Endothelial cell of umbilical vein (primary cell): ENCODE measurements at regions not wholly inside any gene's neighbourhood (a gene's known extent, or its start where the extent isn't known, plus 50 kb on each side); places are given as distances from the start of the nearest gene placed in this dataset.

Source experiments
- BruUV-seq: library from RNA; stranded (reverse); fragments of 400-500 nt; replicated peaks from 2 replicates; lab custom pipeline; 2021; lab: Mats Ljungman, UMichigan
- CTCF ChIA-PET: fragments of 300-600, 350-600 bp; sonication (Branson Sonifier 250); formaldehyde crosslinking; loops from one replicate; lab custom pipeline; 2021; ENCODE audit warnings: antibody characterized with exemption, inconsistent platforms; lab: Charles Lee
- POLR2A ChIA-PET: fragments of 300-600, 350-600 bp; sonication (Branson Sonifier 250); formaldehyde crosslinking; loops from one replicate; lab custom pipeline; 2021; ENCODE audit warnings: antibody characterized with exemption, inconsistent platforms; lab: Charles Lee
- DNase-seq: peaks from one replicate; pipeline ENCODE4 v3.0.0-alpha.2; 2011; ENCODE audit warnings: low read depth, low spot score
- FAIRE-seq: peaks from 2 replicates; lab custom pipeline; 2011; peaks lifted over from hg19 to GRCh38; lab: Jason Lieb, UNC
- H2AFZ ChIP-seq: 2 replicates; pipeline ENCODE4 v1.6.0; 2012; ENCODE audit warnings: low read depth, low read length, control low read depth, inconsistent platforms
- H3K27ac ChIP-seq: 2 replicates; pipeline ENCODE4 v1.5.1; 2011; ENCODE audit warnings: low read depth, mild to moderate bottlenecking, control low read depth, low read length, moderate library complexity; ENCODE audit not compliant: insufficient read depth
- H3K27me3 ChIP-seq, 2 experiments: 2 replicates each; pipeline versions ENCODE4 v1.6.0 to v1.6.1; 2011; ENCODE audit warnings: low read length in 2 of 2, mixed read lengths in 1 of 2; ENCODE audit not compliant: control insufficient read depth in 2 of 2, insufficient read depth in 2 of 2
- H3K36me3 ChIP-seq, 2 experiments: 2 replicates in 1 of 2; 3 replicates in 1 of 2; pipeline ENCODE4 v1.5.1; 2011; ENCODE audit warnings: low read length in 2 of 2, mild to moderate bottlenecking in 1 of 2, moderate library complexity in 1 of 2; ENCODE audit not compliant: control insufficient read depth in 2 of 2, insufficient read depth in 2 of 2; ENCODE audit errors: extremely low read depth in 1 of 2
- H3K4me1 ChIP-seq: 3 replicates; pipeline ENCODE4 v1.5.1; 2011; ENCODE audit warnings: mild to moderate bottlenecking, low read length; ENCODE audit not compliant: control insufficient read depth, insufficient read depth; ENCODE audit errors: extremely low read depth
- H3K4me2 ChIP-seq: 2 replicates; pipeline ENCODE4 v1.6.1; 2011; ENCODE audit warnings: low read length, control low read depth, mixed read lengths; ENCODE audit not compliant: insufficient read depth
- H3K4me3 ChIP-seq, 3 experiments: fragments of 200-600 bp in 1 of 3; sonication (generic), shearing (Covaris generic) in 1 of 3; replicated peaks in 1 of 3; 2 replicates each; pipeline ENCODE4 v1.5.1; 2011 to 2016; ENCODE audit warnings: control low read depth in 3 of 3, low read length in 3 of 3, mild to moderate bottlenecking in 2 of 3, inconsistent platforms in 1 of 3, low read depth in 1 of 3, moderate library complexity in 1 of 3; ENCODE audit not compliant: insufficient read depth in 1 of 3
- H3K79me2 ChIP-seq: 2 replicates; pipeline ENCODE4 v1.6.0; 2012; ENCODE audit warnings: low read length, inconsistent platforms; ENCODE audit not compliant: control insufficient read depth, insufficient read depth
- H3K9ac ChIP-seq: replicated peaks from 2 replicates; pipeline ENCODE3; 2011; ENCODE audit warnings: low read length, control low read depth; ENCODE audit not compliant: insufficient read depth; ENCODE audit errors: extremely low read depth
- H3K9me1 ChIP-seq: replicated peaks from 3 replicates; pipeline ENCODE4 v1.6.0; 2011; ENCODE audit warnings: mild to moderate bottlenecking, low read length; ENCODE audit not compliant: control insufficient read depth, insufficient read depth; ENCODE audit errors: extremely low read depth
- H3K9me3 ChIP-seq: replicated peaks from 2 replicates; pipeline ENCODE4 v1.5.1; 2012; ENCODE audit warnings: low read length, inconsistent platforms; ENCODE audit not compliant: control insufficient read depth, insufficient read depth
- H4K20me1 ChIP-seq: replicated peaks from 2 replicates; pipeline ENCODE3; 2011; ENCODE audit warnings: mild to moderate bottlenecking, low read length; ENCODE audit not compliant: control insufficient read depth, insufficient read depth; ENCODE audit errors: extremely low read depth
- EZH2 ChIP-seq: IDR thresholded peaks from 2 replicates; pipeline ENCODE4 v1.6.1; 2012; ENCODE audit warnings: borderline replicate concordance, low read depth, mild to moderate bottlenecking, moderate library complexity, low read length, inconsistent platforms; ENCODE audit not compliant: severe bottlenecking
- FOS ChIP-seq: IDR thresholded peaks from 2 replicates; pipeline ENCODE4 v1.6.1; 2011; ENCODE audit warnings: mild to moderate bottlenecking, low read length, moderate library complexity, borderline replicate concordance; ENCODE audit not compliant: insufficient read depth
- GATA2 ChIP-seq: IDR thresholded peaks from 2 replicates; pipeline ENCODE4 v1.7.0; 2011; ENCODE audit warnings: low read depth, mild to moderate bottlenecking, moderate library complexity, mixed read lengths, low read length; ENCODE audit not compliant: insufficient read length, insufficient read depth
- JUN ChIP-seq: IDR thresholded peaks from 2 replicates; pipeline ENCODE4 v1.6.1; 2011; ENCODE audit warnings: borderline replicate concordance, low read depth; ENCODE audit not compliant: insufficient read length, insufficient read depth
- MYC ChIP-seq: IDR thresholded peaks from one replicate; pipeline ENCODE4 v1.6.1; 2011; ENCODE audit warnings: mild to moderate bottlenecking, low read depth, low read length
- POLR2A ChIP-seq: IDR thresholded peaks from 2 replicates; pipeline ENCODE4 v1.6.1; 2012; ENCODE audit warnings: low read depth, mild to moderate bottlenecking, control low read depth, low read length
- POLR2AphosphoS5 ChIP-seq: IDR thresholded peaks from 2 replicates; pipeline ENCODE4 v1.6.1; 2012; ENCODE audit warnings: low read depth, mild to moderate bottlenecking, control low read depth, low read length, moderate library complexity; ENCODE audit not compliant: insufficient read depth
- dilution Hi-C: fragments of 300-500 bp; cut with MboI; formaldehyde crosslinking; loops from one replicate; pipeline ENCODE4 v1.15.0; 2019; ENCODE audit warnings: low sequenced_read_pairs; ENCODE audit not compliant: extremely low pct_ligation_motif_present
- intact Hi-C: fragments of 100-400 bp; cut with micrococcal nuclease; formaldehyde crosslinking; loops from one replicate; pipeline ENCODE4 v1.10.0; 2022
- TF ChIP-seq, protein P1 (sequence below): IDR thresholded peaks from 2 replicates; pipeline ENCODE4 v1.6.1; 2011; ENCODE audit not compliant: insufficient read depth, insufficient read length
- TF ChIP-seq, protein P2 (sequence below), 2 donors: IDR thresholded peaks; 1 replicate in 1 of 2; 2 replicates in 1 of 2; pipeline ENCODE4 v1.5.1; 2011; ENCODE audit warnings: low read length in 2 of 2, mild to moderate bottlenecking in 2 of 2, moderate library complexity in 2 of 2, control low read depth in 1 of 2, inconsistent platforms in 1 of 2, low read depth in 1 of 2; ENCODE audit not compliant: insufficient read depth in 1 of 2; ENCODE audit errors: extremely low read depth in 1 of 2

DNA sequence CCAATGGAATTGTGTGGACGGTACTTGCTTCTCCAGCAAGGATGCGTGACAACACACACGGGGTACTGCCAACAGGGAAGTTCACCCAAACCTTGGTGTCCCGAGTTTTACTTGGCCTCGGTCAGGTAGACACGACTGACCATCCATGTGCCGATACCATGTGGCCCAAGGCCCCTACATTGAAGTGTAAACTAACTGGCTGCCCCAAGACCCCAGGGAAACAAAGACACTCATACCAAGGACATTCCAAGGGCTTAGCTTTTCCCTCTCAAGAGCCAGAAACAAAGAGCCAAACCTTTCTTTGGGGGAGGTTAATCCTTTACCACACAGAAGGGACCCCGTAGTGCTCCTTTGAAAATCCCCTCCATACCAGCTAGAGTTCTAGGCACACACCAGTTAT, 215.9 kb upstream of the TNRC6C start:
- TF ChIP-seq FOS, result no peak
- Histone ChIP-seq H3K27ac (no peak overlapping the region), H4K20me1 (no peaks in the 10 kb centered on the region), H3K9ac (no peak overlapping the region), H3K9me1 (no peaks in the 10 kb centered on the region), H3K27me3 (no peaks in the 10 kb centered on the region), H3K4me2 (no peak overlapping the region), H3K4me1 (no peaks in the 10 kb centered on the region), H3K9me3 (no peaks in the 10 kb centered on the region), H3K36me3 (no peaks in the 10 kb centered on the region), H3K79me2 (no peaks in the 10 kb centered on the region), H2AFZ (no peak overlapping the region), H3K4me3 (no peak overlapping the region)
- no peak for DNase-seq
- ChIA-PET CTCF (no interaction called here), POLR2A (no interaction called here)
- FAIRE-seq, result no peak
- no TSS peak for BruUV-seq
- intact Hi-C loops (loop anchor here (5.0 kb wide), 1 partner anchor 200 kb away; no protein-coding TSS in a partner anchor), dilution Hi-C loops (no loop called here)

DNA sequence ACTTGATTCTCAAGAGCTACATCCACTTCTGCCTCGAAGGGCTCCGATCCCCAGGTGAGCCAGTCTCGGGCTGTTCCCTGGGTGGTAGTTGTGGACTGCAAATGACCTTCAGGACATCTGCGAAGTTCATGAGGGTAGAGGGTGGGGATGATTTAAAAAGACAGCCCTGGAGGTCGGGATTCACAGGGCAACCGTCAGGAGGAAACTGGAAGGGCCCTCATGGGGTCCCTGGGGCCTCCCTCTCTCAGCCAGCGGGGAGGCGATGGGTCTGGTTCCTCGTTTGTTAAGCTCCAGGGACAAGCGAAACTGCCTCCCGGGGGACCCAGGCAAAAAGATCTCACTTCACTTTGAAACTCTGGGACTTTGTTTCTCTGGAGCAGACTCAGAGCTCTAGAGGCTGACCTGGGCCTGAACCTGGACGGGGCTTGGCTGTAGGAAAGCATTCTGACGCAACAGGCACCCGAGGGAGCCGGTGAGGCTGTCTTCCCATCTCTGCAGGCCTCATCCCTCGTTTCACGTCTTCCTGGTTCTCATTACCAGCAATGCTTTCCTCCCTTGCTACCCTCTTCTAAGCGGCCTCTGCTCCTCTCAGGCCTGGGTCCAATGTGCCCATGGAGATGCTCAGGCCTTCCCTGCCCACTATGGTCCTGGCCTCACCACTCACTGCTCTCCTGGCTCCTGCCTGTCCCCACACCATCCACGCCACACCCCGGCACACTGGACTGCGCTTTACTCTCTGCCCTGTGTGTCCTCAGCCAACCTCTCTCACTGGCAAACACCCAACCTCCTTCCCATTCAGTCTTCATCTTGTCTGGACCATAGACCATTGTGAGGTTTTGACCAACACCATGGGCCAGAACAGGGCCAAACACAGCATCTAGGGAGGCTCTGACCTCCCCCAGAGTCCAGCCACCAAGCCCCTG, 214.2 kb upstream of the TNRC6C start:
- H3K4me3 ChIP-seq, result no peak overlapping the region
- TF ChIP-seq, protein P1, sequence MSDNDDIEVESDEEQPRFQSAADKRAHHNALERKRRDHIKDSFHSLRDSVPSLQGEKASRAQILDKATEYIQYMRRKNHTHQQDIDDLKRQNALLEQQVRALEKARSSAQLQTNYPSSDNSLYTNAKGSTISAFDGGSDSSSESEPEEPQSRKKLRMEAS, result no peak
- TF ChIP-seq GATA2 (no peak), JUN (no peak), MYC (no peak), EZH2 (no peak), POLR2AphosphoS5 (no peak), POLR2A (no peak), FOS (no peak)
- TF ChIP-seq, protein P2, sequence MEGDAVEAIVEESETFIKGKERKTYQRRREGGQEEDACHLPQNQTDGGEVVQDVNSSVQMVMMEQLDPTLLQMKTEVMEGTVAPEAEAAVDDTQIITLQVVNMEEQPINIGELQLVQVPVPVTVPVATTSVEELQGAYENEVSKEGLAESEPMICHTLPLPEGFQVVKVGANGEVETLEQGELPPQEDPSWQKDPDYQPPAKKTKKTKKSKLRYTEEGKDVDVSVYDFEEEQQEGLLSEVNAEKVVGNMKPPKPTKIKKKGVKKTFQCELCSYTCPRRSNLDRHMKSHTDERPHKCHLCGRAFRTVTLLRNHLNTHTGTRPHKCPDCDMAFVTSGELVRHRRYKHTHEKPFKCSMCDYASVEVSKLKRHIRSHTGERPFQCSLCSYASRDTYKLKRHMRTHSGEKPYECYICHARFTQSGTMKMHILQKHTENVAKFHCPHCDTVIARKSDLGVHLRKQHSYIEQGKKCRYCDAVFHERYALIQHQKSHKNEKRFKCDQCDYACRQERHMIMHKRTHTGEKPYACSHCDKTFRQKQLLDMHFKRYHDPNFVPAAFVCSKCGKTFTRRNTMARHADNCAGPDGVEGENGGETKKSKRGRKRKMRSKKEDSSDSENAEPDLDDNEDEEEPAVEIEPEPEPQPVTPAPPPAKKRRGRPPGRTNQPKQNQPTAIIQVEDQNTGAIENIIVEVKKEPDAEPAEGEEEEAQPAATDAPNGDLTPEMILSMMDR (IDR thresholded peaks at IDR 0.05; ENCODE audit: extremely low read depth in 1 of 2, insufficient read depth in 1 of 2, low read depth in 1 of 2, low read length in 2 of 2), result no peak
- H3K27ac ChIP-seq, result no peak overlapping the region
- ChIA-PET CTCF (no interaction called here), POLR2A (no interaction called here)
- H3K9me1 ChIP-seq, result no peaks in the 10 kb centered on the region
- FAIRE-seq (no peak), DNase-seq (no peak)
- intact Hi-C loops (loop anchor here (5.0 kb wide), 1 partner anchor 202 kb away; no protein-coding TSS in a partner anchor), dilution Hi-C loops (no loop called here)
- H3K9ac ChIP-seq, result no peak overlapping the region
- no peaks in the 10 kb centered on the region for H3K79me2 ChIP-seq
- H2AFZ ChIP-seq, result no peak overlapping the region
- no peaks in the 10 kb centered on the region for H3K27me3 ChIP-seq
- no peak overlapping the region for H3K4me2 ChIP-seq
- H3K9me3 ChIP-seq, result no peaks in the 10 kb centered on the region
- no peaks in the 10 kb centered on the region for H4K20me1 ChIP-seq
- H3K36me3 ChIP-seq, result no peaks in the 10 kb centered on the region
- no TSS peak for BruUV-seq
- no peaks in the 10 kb centered on the region for H3K4me1 ChIP-seq
